ENCODE measurements at regions not wholly inside any gene's neighbourhood (a gene's known extent, or its start where the extent isn't known, plus 50 kb on each side); places are given as distances from the start of the nearest gene placed in this dataset.

GRCh38 chr11:45538939-45539338 is 126.5 kb downstream of the CHST1 start:
- no peak overlapping the region for H3K27ac Mint-ChIP-seq
- no peaks in the 10 kb centered on the region for H3K9me3 Mint-ChIP-seq
- H3K36me3 Mint-ChIP-seq: no peaks in the 10 kb centered on the region
- H3K4me3 Mint-ChIP-seq: no peak overlapping the region
- no peak for ATAC-seq
- no peaks in the 10 kb centered on the region for H3K4me1 Mint-ChIP-seq
- peaks cover 45% of the 10 kb centered on the region for H3K27me3 Mint-ChIP-seq

GRCh38 chr11:45538363-45538762 is 127.1 kb downstream of the CHST1 start:
- Mint-ChIP-seq H3K4me3 (no peak overlapping the region), H3K27ac (no peak overlapping the region), H3K4me1 (no peaks in the 10 kb centered on the region), H3K9me3 (no peaks in the 10 kb centered on the region), H3K36me3 (no peaks in the 10 kb centered on the region), H3K27me3 (peaks cover 47% of the 10 kb centered on the region)
- ATAC-seq: peak; percentile 34

- H3K4me1 Mint-ChIP-seq: no peaks in the 10 kb centered on the region
- ATAC-seq: no peak
- no peak overlapping the region for H3K4me3 Mint-ChIP-seq
- no peaks in the 10 kb centered on the region for H3K36me3 Mint-ChIP-seq
- H3K27me3 Mint-ChIP-seq: peaks cover 48% of the 10 kb centered on the region
- no peak overlapping the region for H3K27ac Mint-ChIP-seq
- no peaks in the 10 kb centered on the region for H3K9me3 Mint-ChIP-seq
Measured at GRCh38 chr11:45537614-45538013, 127.8 kb downstream of the CHST1 start.

- Mint-ChIP-seq H3K9me3 (no peaks in the 10 kb centered on the region), H3K4me3 (no peak overlapping the region), H3K27me3 (peaks cover 50% of the 10 kb centered on the region), H3K36me3 (no peaks in the 10 kb centered on the region), H3K27ac (no peak overlapping the region), H3K4me1 (no peaks in the 10 kb centered on the region)
- ATAC-seq: no peak
Measured at GRCh38 chr11:45535033-45535432, 130.4 kb downstream of the CHST1 start.

GRCh38 chr11:45534132-45534531 is 131.3 kb downstream of the CHST1 start:
- Mint-ChIP-seq H3K9me3 (no peaks in the 10 kb centered on the region), H3K27me3 (peaks cover 50% of the 10 kb centered on the region), H3K4me3 (no peak overlapping the region), H3K36me3 (no peaks in the 10 kb centered on the region), H3K27ac (no peak overlapping the region), H3K4me1 (no peaks in the 10 kb centered on the region)
- no peak for ATAC-seq

DNA sequence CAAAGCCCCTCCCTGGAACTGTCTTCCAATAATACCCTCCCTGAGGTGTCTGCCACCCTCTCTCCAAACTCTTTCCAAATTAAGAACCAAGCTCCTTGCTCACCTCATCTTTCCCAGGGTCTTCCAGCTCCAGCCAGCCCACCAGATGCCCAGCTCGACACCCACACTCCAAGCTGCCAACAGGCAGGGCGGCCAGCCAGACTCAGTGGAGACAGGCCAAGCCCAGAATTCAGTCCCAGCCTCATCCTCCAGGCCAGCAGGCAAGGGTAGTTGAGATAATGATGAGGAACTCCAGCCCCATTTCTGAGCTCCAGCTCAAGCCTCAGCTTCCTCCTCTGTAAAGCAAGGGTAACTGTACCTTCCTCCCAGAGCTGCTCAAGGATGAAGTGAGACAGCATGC is 132.9 kb downstream of the CHST1 start:
- no peaks in the 10 kb centered on the region for H3K4me1 Mint-ChIP-seq
- H3K36me3 Mint-ChIP-seq: no peaks in the 10 kb centered on the region
- H3K27ac Mint-ChIP-seq: no peak overlapping the region
- H3K9me3 Mint-ChIP-seq: no peaks in the 10 kb centered on the region
- no peak overlapping the region for H3K4me3 Mint-ChIP-seq
- no peak for ATAC-seq
- H3K27me3 Mint-ChIP-seq: peaks cover 39% of the 10 kb centered on the region

- no peaks in the 10 kb centered on the region for H3K4me1 Mint-ChIP-seq
- peaks cover 32% of the 10 kb centered on the region for H3K27me3 Mint-ChIP-seq
- no peak overlapping the region for H3K27ac Mint-ChIP-seq
- no peaks in the 10 kb centered on the region for H3K9me3 Mint-ChIP-seq
- ATAC-seq: no peak
- no peaks in the 10 kb centered on the region for H3K36me3 Mint-ChIP-seq
- no peak overlapping the region for H3K4me3 Mint-ChIP-seq
Measured at GRCh38 chr11:45530776-45531175, 134.6 kb downstream of the CHST1 start.

GRCh38 chr11:45530111-45530510 is 135.3 kb downstream of the CHST1 start:
- Mint-ChIP-seq H3K4me3 (no peak overlapping the region), H3K9me3 (no peaks in the 10 kb centered on the region), H3K27ac (no peak overlapping the region), H3K4me1 (no peaks in the 10 kb centered on the region), H3K27me3 (peaks cover 31% of the 10 kb centered on the region), H3K36me3 (no peaks in the 10 kb centered on the region)
- no peak for ATAC-seq

DNA sequence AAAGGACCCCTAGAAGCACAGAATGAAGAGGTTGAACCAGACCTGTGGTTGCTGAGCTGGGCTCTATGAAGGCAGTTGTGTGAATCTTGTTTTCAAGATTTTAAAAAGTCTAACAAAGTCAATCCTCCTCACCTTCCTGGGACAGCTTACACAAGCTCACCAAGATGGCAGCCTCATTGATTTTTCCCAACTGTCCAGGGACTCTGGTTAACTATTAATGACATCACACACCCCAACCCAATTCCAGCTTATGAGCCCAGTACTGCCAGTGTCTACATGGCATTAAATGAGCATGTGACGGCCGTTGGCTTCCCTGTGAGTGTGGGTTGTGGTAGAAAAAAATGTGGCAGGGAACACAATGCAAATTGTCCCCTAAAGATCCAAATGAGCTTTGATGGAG is 137.0 kb downstream of the CHST1 start:
- no peak overlapping the region for H3K27ac Mint-ChIP-seq
- peaks cover 6% of the 10 kb centered on the region for H3K9me3 Mint-ChIP-seq
- H3K36me3 Mint-ChIP-seq: no peaks in the 10 kb centered on the region
- no peak for ATAC-seq
- H3K4me1 Mint-ChIP-seq: no peaks in the 10 kb centered on the region
- no peak overlapping the region for H3K4me3 Mint-ChIP-seq
- peaks cover 21% of the 10 kb centered on the region for H3K27me3 Mint-ChIP-seq

DNA sequence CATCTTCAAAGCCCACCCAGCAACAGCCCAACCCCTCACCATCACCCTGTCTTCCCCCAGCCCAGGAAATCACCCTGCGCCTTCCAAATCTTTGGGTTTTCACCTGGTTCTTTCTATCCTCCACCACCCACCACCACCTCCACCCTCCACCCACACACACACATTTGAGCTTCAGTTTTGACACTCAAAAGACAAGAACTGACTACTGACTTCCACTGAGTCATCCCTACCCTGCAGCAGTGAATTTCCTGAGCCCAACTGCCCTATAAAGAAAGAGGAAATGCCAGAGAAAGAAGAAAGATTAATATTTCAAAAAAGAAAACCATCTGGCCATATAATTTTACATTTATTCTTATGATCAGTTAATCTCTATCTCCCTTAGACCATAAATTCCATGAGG is 137.5 kb downstream of the CHST1 start:
- Mint-ChIP-seq H3K4me3 (no peak overlapping the region), H3K9me3 (peaks cover 10% of the 10 kb centered on the region), H3K27ac (no peak overlapping the region), H3K27me3 (peaks cover 16% of the 10 kb centered on the region), H3K4me1 (no peaks in the 10 kb centered on the region), H3K36me3 (no peaks in the 10 kb centered on the region)
- ATAC-seq: no peak

- Mint-ChIP-seq H3K36me3 (no peaks in the 10 kb centered on the region), H3K4me3 (no peak overlapping the region), H3K27ac (no peak overlapping the region), H3K27me3 (no peaks in the 10 kb centered on the region), H3K4me1 (no peaks in the 10 kb centered on the region), H3K9me3 (peaks cover 15% of the 10 kb centered on the region)
- no peak for ATAC-seq
Measured at GRCh38 chr11:45525393-45525792, 140.0 kb downstream of the CHST1 start.

GRCh38 chr11:45523760-45524159 is 141.7 kb downstream of the CHST1 start:
- Mint-ChIP-seq H3K27me3 (no peaks in the 10 kb centered on the region), H3K4me1 (no peaks in the 10 kb centered on the region), H3K4me3 (no peak overlapping the region), H3K36me3 (no peaks in the 10 kb centered on the region), H3K9me3 (peaks cover 15% of the 10 kb centered on the region), H3K27ac (no peak overlapping the region)
- ATAC-seq: no peak

GRCh38 chr11:45518833-45519535 is 146.4 kb downstream of the CHST1 start:
- H3K4me1 Mint-ChIP-seq: no peaks in the 10 kb centered on the region
- no peaks in the 10 kb centered on the region for H3K36me3 Mint-ChIP-seq
- H3K9me3 Mint-ChIP-seq: peaks cover 11% of the 10 kb centered on the region
- no peak overlapping the region for H3K27ac Mint-ChIP-seq
- H3K27me3 Mint-ChIP-seq: no peaks in the 10 kb centered on the region
- H3K4me3 Mint-ChIP-seq: no peak overlapping the region
- no peak for ATAC-seq

DNA sequence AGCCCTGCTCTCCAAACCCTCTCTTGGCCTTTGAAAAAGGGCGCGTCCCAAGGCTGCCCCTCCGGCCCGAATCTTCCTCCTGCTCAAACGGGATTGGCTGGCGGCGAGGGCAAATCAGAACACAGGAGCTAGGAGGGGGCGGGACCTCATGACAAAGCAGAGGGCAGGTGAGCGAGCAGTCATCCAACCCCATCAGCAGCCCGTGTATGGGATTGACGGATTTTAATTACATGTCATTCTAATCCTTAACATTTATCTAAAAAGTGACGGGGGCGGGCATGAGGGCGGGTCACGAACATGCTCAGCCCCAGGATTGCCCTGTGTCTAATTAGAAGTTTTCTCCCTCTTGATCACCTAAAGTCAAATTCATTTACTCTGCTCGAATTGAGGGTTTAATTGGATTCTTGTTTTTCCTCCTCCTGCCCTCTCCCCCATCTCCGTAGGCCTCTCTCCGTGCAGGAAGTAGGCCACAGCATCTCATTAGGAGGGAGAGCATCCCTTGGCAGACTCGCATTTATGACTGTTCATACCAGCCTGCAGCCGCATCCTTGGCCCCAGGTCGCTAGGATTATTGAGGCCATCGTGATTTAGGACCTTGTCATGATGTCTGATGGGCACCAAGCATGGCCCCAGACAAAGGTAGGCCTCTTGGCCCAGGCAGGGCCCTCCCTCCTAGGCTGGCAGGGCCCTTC is 147.1 kb downstream of the CHST1 start:
- ATAC-seq: no peak
- H3K4me3 Mint-ChIP-seq: no peak overlapping the region
- H3K27me3 Mint-ChIP-seq: no peaks in the 10 kb centered on the region
- no peak overlapping the region for H3K27ac Mint-ChIP-seq
- H3K9me3 Mint-ChIP-seq: peaks cover 8% of the 10 kb centered on the region
- H3K4me1 Mint-ChIP-seq: no peaks in the 10 kb centered on the region
- no peaks in the 10 kb centered on the region for H3K36me3 Mint-ChIP-seq

- no peaks in the 10 kb centered on the region for H3K4me1 Mint-ChIP-seq
- no peak overlapping the region for H3K4me3 Mint-ChIP-seq
- H3K36me3 Mint-ChIP-seq: no peaks in the 10 kb centered on the region
- H3K27me3 Mint-ChIP-seq: no peaks in the 10 kb centered on the region
- no peak for ATAC-seq
- no peaks in the 10 kb centered on the region for H3K9me3 Mint-ChIP-seq
- no peak overlapping the region for H3K27ac Mint-ChIP-seq
Measured at GRCh38 chr11:45517171-45517770, 148.2 kb downstream of the CHST1 start.

- Mint-ChIP-seq H3K4me1 (no peaks in the 10 kb centered on the region), H3K9me3 (no peaks in the 10 kb centered on the region), H3K27me3 (peaks cover 18% of the 10 kb centered on the region), H3K27ac (no peak overlapping the region), H3K4me3 (no peak overlapping the region), H3K36me3 (no peaks in the 10 kb centered on the region)
- ATAC-seq: no peak
Measured at GRCh38 chr11:45513821-45514340, 151.5 kb downstream of the CHST1 start.
